NCI-H2107 treated with DMSO at 0.1 percent for 48 hours (cell line): ENCODE measurements at regions not wholly inside any gene's neighbourhood (a gene's known extent, or its start where the extent isn't known, plus 50 kb on each side); places are given as distances from the start of the nearest gene placed in this dataset.
"Not testable (repeated sequence)": the region's sequence is repeated elsewhere in the genome, so short reads cannot be mapped to it uniquely, and the experiment has no call there.

Source experiments
- DNase-seq: peaks from one replicate; lab custom pipeline; 2025; ENCODE audit not compliant: unreplicated experiment; lab: John Stamatoyannopoulos, UW

GRCh38 chr9:135192686-135193085 is 105.2 kb downstream of the OLFM1 start:
- no peak for DNase-seq

- DNase-seq = not testable (repeated sequence)
Observed at GRCh38 chr9:135195975-135196374, 108.5 kb downstream of the OLFM1 start.

- DNase-seq = no peak
Observed at GRCh38 chr9:135196474-135196873, 109.0 kb downstream of the OLFM1 start.

- no peak for DNase-seq
Observed at GRCh38 chr9:135198144-135198543, 110.7 kb downstream of the OLFM1 start.

- DNase-seq = no peak
Observed at GRCh38 chr9:135198586-135199285, 111.3 kb downstream of the OLFM1 start.

GRCh38 chr9:135199489-135199888 is 112.0 kb downstream of the OLFM1 start:
- no peak for DNase-seq

- DNase-seq = no peak
Observed at GRCh38 chr9:135201711-135202110, 114.2 kb downstream of the OLFM1 start.

GRCh38 chr9:135204177-135204576 is 116.7 kb downstream of the OLFM1 start:
- DNase-seq = no peak

- no peak for DNase-seq
Observed at GRCh38 chr9:135209136-135209535, 121.7 kb downstream of the OLFM1 start.

- DNase-seq = no peak
Observed at GRCh38 chr9:135209852-135210251, 122.4 kb downstream of the OLFM1 start.

- DNase-seq = no peak
Observed at GRCh38 chr9:135210676-135211523, 123.4 kb downstream of the OLFM1 start.

GRCh38 chr9:135211524-135211890 is 124.0 kb downstream of the OLFM1 start:
- no peak for DNase-seq

GRCh38 chr9:135212961-135213360 is 125.5 kb downstream of the OLFM1 start:
- DNase-seq = no peak

- no peak for DNase-seq
Observed at GRCh38 chr9:135213566-135213965, 126.1 kb downstream of the OLFM1 start.

GRCh38 chr9:135214054-135214640 is 126.7 kb downstream of the OLFM1 start:
- no peak for DNase-seq

GRCh38 chr9:135214706-135215105 is 127.2 kb downstream of the OLFM1 start:
- DNase-seq = no peak

GRCh38 chr9:135215571-135216161 is 128.2 kb downstream of the OLFM1 start:
- DNase-seq = no peak

GRCh38 chr9:135216236-135216635 is 128.8 kb downstream of the OLFM1 start:
- no peak for DNase-seq

GRCh38 chr9:135216791-135217441 is 129.4 kb downstream of the OLFM1 start:
- DNase-seq = no peak

GRCh38 chr9:135217836-135218235 is 130.4 kb downstream of the OLFM1 start:
- no peak for DNase-seq
